ENCODE measurements at regions not wholly inside any gene's neighbourhood (a gene's known extent, or its start where the extent isn't known, plus 50 kb on each side); places are given as distances from the start of the nearest gene placed in this dataset.
A peak's percentile ranks its signal among the peaks of the same experiment; 100 is the strongest.

DNA sequence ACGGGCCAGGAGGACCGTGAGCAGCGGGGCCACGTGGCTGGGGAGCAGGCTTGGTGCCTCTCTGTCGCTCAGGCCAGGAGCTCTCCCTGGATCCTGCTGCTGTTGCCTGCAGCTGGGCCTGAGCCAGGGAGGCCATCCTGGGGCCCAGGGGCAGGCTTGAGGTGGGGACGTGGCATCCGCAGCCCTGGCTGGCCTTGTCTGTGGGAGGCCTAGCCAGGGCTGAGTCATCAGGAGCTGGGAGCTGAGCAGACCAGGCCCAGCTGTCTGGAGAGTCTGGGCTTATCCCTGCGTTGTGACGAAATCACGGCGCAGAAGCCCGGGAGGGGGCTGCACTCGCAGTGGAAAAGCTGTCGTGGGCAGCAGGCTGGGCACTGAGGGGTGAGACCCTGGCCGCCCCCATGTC lies 138.8 kb upstream of the COL5A1 start:
- DNase-seq, result no peak

DNA sequence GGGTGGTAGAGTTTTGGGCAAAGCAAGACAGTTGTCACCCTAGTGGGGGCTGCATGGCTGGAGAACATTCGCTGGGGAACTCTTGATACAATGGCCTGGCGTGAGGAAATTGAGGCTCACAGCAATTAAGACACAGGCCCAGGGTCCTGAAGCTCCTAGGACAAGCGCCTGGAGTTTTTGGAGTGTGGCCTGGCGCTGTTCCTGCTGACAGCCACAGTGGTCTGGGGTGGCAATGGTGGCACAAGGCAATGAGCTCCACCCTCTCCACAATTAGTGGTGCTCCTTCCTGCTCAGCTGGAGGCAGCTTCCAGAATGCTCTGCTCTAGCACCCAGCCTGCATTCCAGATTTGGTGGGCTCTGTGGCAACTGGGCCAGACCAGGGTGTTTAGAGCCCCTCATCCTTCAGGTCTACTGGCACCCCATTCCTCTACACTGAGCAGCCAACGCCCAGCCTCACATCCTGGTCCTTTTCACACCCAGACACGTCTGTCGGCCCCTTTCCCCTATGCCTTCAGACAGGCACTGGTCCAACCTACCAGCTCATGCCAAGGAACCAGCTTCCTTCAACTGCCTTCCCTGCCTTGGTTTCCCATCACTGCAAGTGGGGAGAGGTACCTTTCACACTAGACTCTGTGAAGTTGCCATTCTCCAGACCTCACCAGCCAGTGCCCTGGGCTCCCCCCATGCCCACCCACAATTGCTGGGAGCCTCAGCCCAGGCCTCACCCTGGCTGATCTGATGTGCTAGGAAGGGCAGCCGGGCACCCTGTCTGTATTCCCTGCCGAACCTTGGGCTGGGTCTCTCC lies 138.1 kb upstream of the COL5A1 start:
- no peak for DNase-seq

DNA sequence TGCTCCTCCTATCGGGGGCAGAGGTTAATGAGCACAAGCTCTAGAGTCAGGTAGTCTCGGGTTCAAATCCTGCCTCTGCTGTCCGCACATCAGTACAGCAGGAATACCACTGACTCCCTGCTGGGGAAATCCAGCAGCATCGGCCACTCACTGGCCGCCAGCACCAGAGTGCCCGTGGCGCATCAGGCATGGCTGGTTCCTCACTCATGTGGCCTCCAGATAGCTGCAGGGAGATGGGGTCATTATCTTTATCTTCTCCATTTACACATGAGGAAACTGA lies 137.6 kb upstream of the COL5A1 start:
- DNase-seq, result no peak

DNA sequence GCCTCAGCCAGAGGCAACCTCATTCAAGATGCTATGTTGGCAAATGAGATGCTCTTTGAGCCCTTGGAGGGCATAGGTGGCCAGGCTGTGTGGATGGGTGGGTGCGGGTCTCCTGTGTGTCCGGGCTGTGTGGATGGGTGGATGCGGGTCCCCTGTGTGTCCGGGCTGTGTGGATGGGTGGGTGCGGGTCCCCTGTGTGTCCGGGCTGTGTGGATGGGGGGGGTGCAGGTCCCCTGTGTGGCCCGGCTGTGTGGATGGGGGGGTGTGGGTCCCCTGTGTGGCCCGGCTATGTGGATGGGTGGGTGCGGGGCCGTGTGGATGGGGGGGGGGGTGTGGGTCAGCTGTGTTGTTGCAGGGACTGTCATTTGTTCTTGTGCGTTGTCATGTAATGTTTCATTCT lies 136.6 kb upstream of the COL5A1 start:
- no peak for DNase-seq

DNA sequence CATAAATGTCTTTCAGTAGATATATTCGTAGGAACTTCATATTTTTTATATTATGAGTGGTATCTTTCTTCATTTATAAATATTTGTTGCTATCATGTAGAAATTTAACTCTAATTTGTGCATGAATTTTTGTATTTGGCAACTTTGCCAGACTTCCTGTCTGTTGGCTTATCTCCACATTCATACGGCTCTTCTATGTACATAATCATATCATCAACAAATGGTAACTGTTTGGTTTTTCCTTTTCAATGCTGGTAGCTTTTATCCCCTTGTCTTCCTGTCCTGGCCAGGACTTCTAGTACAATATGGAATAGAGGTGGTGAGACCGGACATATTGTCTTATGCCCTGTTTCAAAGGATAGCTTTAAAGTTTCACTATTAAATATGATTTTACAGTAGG lies 132.3 kb upstream of the COL5A1 start:
- no peak for DNase-seq

DNA sequence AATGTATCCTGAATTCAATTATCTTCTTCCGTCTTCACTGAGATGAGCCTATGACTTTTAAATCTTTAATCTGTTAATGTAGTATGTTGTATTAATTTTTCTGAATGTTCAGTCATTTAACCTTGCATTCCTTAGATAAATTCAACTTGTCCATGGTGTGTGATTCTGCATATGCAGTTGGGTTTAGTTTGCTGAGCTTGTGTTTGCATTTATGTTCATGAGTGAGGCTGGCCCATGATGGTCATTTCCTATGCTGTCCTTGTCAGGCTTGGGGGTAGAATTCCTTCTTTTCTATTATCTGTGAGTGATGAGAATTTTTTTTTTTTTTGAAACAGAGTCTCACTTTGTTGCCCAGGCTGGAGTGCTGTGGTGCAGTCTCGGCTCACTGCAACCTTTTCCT lies 131.8 kb upstream of the COL5A1 start:
- no peak for DNase-seq

DNA sequence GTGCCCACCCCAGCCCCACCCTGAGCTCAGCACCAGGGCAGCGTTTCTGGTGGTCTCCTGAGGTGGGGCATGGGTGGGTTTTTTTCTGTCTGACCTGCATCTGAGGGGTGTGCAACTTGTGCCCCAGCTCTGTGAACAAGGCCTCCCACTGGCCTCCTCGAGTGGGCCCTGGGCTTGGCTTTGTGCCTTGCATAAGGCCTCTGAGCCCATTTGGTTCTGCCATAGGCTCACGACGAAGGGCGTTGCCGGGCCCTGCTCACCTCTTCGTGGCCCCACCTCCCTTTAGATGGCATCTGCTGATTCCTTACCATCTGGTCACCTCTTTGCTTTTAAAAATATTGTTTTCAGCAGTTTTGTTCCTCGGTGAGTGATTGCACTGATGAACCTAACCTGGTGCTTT lies 127.1 kb upstream of the COL5A1 start:
- no peak for DNase-seq

DNA sequence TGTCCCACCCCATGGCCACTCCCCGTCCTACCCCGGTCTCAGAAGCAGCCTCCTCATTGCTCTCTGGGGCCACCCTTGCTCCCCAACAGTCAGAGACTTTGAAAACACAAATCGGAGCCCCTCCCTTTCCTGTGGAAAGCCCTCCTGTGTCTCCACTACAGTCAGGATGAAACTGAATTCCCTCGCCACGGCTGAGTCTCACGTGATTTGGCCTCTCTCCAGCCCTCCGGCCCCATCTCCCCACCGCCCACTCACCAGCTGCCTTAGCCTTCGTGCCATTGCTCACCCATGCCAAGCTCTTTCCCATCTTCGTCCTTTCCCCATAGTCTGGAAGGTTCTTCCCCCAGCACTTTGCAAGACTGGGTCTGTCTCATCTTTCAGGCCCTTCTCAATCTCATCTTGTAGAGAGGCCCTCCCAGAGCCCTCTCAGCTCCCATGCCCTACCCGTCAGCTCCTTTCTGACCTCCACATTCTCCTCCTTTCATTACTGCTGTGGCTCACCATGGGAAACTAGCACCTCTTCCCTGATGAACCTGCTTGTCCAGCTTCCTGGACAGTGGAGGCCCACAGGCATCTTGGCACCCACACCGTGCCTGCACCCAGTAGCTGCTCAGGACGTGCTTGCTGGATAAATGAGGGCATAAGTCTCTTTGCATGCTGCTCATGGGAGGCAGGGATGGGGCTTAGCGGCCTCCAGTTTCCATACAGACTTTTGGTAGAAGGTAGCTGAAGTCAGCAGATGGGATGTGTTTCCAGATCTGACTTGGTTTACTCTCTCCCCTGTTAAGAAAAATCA lies 126.4 kb upstream of the COL5A1 start:
- no peak for DNase-seq

DNA sequence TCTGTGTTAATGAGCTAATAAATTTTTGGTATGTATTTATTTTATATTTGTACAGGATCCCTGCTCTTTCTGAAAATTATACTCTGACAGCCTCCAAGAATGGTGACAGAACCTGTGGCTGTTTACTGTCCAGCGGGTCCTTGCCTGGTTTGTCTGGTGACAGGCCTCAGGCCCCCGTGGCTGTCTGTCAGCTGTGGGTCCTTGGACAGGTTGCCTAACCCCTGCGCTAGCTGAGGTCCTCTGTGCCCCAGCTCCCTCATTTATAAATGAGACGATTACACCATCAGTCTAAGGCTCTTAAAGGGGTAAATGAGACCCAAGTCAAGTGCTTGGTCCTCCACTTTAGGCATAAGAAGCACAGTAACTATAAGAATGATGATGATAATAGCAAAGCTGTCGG lies 125.1 kb upstream of the COL5A1 start:
- no peak for DNase-seq

DNA sequence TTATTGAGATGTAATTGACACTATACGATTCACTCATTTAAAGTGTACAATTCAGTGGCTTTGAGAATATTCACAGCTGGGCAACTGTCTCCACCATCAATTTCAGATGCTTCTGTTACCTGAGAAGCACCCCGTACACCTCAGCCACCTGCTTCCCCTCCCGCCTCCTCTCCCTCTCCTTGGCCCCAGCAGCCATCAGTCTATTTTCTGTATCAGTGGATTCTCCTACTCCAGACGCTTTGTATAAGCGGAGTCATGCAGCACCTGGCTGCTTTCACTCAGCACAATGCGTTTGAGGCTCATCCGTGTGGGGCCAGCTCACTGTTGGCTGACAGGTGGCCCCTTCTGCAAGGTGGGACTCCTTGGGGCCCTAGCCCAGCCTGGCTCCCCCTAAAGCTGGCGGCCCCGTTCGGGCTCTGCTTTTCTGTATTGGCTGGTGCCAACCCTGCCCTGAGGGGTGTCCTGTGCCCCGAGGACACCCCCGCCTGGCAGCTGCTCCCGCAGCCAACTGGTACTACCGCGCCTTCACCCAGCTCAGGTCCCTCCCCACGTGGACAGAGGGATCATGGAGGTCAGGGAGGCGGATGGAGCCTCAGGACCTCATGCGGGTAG lies 124.4 kb upstream of the COL5A1 start:
- peak; percentile 17 for DNase-seq

DNA sequence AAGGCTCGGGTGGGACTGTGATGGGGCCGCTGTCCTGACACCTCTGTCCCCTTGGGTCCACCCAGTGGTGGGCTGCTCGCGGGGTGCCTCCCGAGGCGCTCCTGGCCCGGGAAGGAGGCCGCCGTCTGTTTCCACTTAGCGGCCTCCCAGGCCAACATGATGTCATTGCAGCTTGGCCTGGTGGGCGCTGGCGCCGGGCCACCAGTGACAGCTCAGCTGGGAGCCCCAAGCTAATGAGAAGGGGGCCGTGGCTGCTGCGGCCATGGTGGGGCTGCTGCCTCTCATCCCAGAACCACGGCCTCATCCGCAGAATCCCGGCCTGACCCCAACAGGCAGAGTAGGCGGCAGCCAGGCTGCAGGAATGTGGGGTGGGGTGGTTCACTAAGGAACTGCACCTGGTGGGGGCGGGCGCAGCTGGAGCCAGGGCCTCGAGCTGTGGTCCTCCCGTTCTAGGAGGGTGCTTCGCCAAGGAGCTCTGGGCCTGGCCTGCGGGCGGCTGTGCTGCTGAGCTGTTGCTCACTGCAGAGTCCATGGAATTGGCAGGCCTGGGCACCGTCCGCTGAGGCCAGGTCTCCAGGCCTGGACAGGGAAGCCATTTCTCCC lies 123.5 kb upstream of the COL5A1 start:
- DNase-seq, result no peak

DNA sequence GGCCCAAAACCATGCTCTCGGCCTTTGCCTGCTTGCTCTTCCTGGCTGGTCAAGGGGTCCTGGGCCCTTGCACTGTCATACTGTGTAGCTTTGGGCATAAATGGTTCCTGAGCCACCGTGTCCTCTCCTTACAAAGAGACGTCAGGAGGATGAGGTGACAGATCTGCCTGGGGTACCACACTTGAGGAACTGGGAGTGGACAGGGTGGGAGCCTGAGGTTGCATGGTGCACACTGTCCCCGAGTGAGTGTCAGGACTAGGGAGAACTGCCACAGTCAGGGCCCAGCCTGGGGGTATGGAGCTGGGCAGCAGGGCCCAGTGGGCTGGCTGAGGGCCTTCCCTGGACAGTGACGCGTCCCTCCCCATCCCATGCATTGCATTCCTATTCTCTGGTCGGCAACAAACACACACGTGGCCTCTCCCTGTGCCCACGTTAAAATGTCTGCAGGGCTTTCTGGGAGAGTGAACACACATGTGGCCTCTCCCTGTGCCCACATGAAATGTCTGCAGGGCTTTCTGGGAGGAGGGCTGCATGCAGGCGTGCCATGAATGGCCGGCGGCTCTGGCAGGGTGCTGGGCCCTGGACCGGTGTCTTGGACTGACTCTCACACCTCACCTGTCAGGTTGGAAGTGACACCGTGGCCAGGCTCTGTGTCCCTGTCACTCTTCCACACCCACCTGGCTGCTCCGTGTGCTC lies 122.1 kb upstream of the COL5A1 start:
- DNase-seq, result no peak

DNA sequence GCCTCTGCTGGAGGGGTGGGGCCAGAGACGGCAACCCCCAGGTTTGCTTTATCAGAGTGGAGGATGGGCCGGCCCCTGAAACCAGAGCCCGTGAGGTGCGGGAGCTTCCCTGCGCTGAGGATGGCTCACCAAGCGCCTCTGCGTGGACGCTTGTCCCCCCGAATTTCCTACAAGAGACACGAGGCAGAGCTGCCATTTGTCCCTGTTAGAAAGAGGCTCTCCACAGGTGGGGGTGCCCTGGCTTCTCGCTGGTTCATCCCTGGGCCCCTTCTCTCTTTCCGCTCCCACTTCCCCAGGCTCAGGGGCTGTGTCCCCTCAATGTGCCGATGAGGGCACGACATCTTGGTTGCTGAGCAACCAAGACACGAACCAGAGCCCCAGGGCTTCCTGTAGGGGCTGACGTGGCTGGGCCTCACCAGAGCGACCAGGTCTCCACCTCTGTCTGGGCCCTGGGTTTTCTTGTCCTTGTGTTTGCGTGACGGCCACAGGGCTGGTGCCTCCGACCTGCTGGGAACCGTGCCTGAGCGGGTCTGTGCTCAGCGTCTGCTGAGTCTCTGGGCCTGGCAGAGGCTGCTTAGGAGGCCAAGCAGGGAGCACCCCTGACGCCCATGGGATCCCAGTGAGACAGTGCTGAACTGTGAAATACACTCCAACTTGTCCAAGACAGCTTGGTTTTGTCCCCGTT lies 119.6 kb upstream of the COL5A1 start:
- no peak for DNase-seq

DNA sequence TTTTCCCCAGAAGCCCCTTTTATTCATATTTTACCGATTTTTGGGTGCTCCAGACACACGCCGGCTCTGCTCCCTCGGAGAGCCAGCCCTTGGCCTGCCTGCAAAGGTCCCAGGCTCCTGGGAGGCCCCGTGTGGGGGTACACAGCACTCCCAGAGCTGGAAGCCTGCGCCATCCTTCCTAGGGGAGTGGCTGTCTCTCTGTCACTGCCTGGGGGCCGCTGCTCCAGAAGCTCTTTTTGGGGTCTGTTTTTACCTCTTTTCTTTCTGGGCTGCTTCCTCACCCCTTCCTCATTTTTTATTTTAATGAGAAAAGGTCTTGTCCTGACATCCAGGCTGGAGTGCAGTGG lies 119.1 kb upstream of the COL5A1 start:
- no peak for DNase-seq

DNA sequence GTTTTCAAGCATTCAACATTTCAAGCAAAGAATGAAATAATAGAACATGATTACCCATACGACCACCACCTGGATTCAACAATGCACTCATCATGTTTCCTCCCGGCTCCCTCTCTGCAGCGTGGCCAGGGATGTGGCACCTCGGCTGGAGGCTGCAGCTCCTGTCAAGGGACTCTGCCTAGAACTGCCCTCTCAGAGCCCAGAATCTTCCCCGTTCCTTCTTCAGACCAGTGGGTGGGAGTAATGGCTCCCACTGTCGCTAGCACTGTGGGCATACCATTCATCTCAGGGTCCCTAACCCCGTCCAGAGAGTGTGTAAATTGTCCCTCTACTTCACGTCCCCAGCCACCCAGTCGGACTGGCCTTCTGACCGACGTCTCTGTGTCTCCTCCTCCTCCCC lies 118.6 kb upstream of the COL5A1 start:
- DNase-seq, result no peak

DNA sequence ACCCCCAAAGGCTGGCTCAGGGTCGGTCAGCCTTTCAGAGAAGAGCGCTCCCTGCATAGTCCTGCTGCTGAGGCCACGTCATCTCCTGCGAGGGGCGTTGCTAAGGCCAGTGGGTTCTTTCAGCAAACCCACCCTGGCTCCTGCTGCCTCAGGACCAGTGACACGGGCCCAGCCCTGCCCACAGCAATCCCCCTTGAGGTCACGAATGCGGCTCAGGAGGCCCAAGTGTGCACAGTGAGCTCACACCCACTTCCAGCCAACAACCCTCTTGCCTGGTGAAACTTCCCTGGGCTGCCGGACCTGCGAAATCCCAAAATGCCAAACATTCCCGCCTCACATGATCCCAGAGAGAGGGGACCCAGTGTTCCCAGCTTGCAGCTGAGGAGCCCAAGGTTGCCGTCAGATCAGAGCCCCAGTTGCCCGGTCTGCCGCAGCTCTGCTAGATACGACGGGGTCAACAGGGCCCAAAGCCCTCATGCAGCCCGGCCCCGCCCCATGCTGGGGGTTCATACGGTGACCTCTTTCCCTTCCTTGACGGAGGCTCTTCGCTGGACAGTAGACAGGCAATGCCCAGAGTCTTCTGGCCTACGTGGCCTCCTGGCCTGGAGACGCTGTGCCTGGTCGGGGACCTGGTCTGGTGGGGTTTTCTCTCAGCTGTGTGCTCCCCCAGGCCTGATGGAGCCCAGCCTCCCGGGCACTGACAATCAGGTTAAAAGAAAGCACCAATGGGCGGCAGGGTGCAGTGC lies 116.4 kb upstream of the COL5A1 start:
- DNase-seq, result no peak

DNA sequence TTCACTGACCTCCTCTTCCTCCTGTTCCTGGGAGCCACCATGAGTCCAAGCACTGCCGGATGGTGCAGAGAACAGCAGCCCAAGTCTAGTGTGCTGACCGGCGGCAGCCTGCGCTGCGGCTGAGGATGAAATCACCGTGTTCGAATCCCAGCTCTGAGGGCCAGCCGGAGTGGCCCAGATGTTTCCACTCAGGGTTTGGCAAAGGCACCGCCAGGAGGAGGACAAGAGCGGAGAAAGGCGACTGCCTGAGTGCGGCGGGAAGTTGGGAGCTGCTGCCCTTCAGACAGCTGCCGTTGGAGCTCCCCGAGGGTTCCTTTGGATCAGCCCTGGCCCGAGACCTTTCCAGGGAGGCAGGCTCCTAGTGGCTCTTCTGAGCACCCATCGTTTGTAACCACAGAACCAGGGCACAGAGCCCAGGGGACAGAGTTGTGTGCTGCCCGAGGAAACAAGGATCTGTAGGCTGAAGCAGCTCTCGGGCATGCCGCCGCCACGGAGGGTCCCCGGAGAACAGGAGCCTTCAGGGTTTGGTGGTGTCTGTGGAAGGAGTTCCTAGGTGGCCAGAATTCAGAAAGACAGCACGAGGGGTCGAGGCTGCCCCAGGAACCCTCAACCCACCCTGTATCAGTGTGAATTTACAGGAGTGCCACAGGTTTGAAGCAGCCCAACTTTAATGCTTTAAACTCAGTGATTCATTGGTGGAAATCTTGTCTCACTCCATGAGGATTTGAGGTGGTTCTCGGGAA lies 115.6 kb upstream of the COL5A1 start:
- no peak for DNase-seq

DNA sequence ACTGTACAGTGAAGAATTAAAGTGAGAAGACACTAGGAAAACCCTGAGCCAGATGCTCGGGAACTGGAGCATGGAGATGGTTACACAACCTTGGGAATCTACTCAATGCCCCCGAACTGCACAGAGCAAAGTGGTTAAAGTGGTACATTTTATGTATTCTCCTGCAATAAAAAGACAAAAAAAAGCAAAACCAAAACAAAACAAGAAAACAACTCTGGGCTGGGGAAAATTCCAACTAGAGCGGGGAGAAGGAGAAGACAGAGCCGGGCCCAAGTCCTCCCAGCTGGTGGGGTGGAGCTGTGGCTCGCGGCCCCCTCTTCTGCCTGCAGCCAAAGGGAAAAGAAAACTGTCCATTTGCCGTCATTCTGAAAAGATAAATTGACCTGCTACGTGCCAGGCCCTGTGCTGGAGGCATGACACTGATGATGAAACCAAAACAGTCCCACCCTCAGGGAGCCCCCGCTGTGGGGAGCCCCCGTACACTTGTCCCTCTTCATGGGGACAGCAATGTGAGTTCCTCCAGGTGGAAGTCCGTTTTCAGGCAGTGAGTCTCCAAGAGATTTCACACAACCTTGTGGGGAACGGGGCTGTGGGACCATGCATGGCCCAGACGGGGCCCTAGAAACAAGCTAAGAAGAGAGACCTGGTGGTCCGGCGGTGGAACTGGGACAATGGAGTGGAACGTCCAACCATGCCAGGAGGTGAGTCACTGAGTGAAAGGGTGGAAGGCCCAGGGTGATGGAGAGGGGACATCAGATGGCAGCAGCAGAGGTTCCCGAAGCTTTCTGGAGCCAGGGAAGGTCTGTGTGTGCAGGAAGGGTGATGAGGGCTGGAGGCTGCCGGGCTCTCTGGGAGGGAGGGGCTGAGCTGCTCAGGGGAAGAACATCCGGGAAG lies 114.8 kb upstream of the COL5A1 start:
- no peak for DNase-seq

DNA sequence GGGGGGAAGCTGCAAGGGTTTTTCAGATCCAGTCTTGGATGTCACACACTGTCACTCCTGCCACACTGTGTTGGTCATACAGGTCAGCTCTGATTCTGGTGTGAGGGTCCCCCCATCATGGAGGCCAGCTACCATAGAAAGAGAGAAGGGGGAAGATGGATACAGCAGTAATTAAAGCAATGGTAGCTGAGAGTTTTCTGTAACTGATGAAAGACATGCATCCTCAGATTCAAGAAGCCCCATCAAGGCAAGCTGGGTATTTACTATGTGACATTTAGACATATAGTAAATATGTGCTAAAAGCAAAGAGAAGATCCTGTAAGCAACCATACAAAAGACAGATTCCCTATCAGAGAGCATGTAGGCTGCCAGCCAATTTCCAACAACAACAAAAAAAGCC lies 110.9 kb upstream of the COL5A1 start:
- DNase-seq, result no peak
